ENCODE measurements at regions not wholly inside any gene's neighbourhood (a gene's known extent, or its start where the extent isn't known, plus 50 kb on each side); places are given as distances from the start of the nearest gene placed in this dataset.
"Not testable (repeated sequence)": the region's sequence is repeated elsewhere in the genome, so short reads cannot be mapped to it uniquely, and the experiment has no call there.

DNA sequence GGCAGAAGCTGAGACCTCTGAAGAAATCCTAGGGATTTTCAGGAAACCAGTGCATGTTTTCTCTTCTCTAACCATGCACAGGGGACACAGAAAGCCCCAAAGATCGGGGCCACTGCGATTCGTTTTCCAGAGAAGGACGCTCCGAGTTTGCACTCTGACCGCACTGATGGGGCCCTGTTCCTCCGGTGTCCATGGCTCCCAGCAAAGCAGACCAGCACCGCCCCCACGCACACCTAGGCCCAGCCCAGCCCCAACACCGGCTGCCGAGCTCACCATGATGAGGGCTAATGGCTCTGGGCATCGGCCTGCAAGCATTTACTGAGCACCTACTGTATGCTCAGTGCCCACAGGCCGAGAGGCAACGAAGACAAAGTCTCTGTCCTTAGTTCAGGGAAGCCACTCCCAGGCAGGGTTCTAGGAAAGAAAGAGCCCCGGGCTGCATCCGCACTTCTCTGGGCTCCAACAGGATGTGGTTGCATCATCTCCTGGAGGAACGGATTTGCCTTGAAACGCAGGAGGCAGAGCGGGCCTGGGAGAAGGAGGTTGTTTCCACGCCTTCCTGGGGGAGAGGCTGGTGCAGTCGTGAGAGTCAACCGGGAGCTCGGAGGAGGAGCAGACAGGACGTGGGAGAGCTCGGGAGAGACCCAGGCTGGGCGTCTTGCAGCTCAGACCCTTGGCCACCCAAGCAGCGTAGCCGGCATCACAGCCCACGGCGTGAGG is 5460.9 kb upstream of the TPTE start:
- not testable (repeated sequence) for H3K4ac ChIP-seq (ENCODE audit: low read length)
- WGBS, 2 donors (ENCODE audit: extremely low coverage in 2 of 2, insufficient read length in 2 of 2, insufficient replicate concordance in 1 of 2) = no CpG with 5 or more reads among the region's 30 CpGs

DNA sequence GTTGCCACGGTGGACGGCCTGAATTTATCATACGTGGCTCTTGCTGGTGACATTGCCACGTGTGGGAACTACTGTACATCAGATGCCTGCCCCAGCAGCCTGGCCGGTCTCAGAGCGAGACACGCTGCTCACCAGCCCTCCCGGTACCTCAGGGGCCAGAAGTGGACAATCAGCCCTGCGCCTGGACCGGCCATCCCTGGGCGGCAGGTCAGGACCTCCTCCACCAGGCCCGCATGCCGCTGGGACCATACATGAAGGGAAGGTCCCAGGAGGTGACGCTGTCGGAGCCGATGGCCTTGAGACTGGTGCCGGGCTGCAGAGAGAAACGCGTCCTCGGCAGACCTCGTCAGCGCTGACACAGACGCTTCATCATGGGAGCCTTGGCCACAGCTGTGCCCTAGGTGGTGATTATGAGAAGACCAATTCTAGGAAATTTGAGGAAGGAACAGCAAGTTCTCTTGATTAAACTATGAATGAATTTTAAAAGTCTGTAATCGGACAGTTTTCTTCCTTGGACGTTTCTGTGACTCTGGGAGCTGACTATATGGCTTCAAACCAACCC is 5456.7 kb upstream of the TPTE start:
- H3K4me3 ChIP-seq (ENCODE audit: low read length in 2 of 2); H3K9me3 ChIP-seq (replicated peaks in 1 of 2; ENCODE audit: control insufficient read depth in 2 of 2, insufficient read depth in 1 of 2, low read depth in 1 of 2, low read length in 2 of 2); H2AFZ ChIP-seq (ENCODE audit: low read length); H4K91ac ChIP-seq (ENCODE audit: low read depth, low read length, poor library complexity); H3K27ac ChIP-seq (replicated peaks; ENCODE audit: low read length); H3K36me3 ChIP-seq (replicated peaks in 1 of 2; ENCODE audit: control insufficient read depth in 2 of 2, insufficient read depth in 2 of 2, low read length in 2 of 2); H3K18ac ChIP-seq (ENCODE audit: low read length); H2BK120ac ChIP-seq (ENCODE audit: low read depth, low read length); H3K4me1 ChIP-seq (ENCODE audit: control insufficient read depth in 2 of 2, insufficient read depth in 1 of 2, low read depth in 1 of 2, low read length in 2 of 2); H2BK15ac ChIP-seq (ENCODE audit: low read length); H3K4me2 ChIP-seq (ENCODE audit: insufficient read depth, low read length, poor library complexity, severe bottlenecking); H4K8ac ChIP-seq (ENCODE audit: low read depth, low read length); H3K9ac ChIP-seq (ENCODE audit: low read depth, low read length, poor library complexity); H3K23ac ChIP-seq (ENCODE audit: low read depth, low read length, poor library complexity); H3K4ac ChIP-seq (ENCODE audit: low read length); H3K14ac ChIP-seq (ENCODE audit: low read length); H3K27me3 ChIP-seq (ENCODE audit: control insufficient read depth in 3 of 3, insufficient read depth in 3 of 3, low read depth in 1 of 3, low read length in 3 of 3); H2AK5ac ChIP-seq (ENCODE audit: low read depth, low read length); DNase-seq (ENCODE audit: low spot score); H2BK5ac ChIP-seq (ENCODE audit: low read length); H2BK12ac ChIP-seq (ENCODE audit: low read length); H3K79me1 ChIP-seq (ENCODE audit: low read depth, low read length): not testable (repeated sequence)
- WGBS, 2 donors (ENCODE audit: extremely low coverage in 2 of 2, insufficient read length in 2 of 2, insufficient replicate concordance in 1 of 2) = no CpG with 5 or more reads among the region's 25 CpGs

More for the DNA sequence above, 5460.9 kb upstream of the TPTE start:
- H2BK12ac ChIP-seq (ENCODE audit: low read length); H3K79me1 ChIP-seq (ENCODE audit: low read depth, low read length); H3K18ac ChIP-seq (ENCODE audit: low read length); H3K4me1 ChIP-seq (ENCODE audit: control insufficient read depth in 2 of 2, insufficient read depth in 1 of 2, low read depth in 1 of 2, low read length in 2 of 2); H4K8ac ChIP-seq (ENCODE audit: low read depth, low read length); H3K27ac ChIP-seq (replicated peaks; ENCODE audit: low read length); H3K9me3 ChIP-seq (replicated peaks in 1 of 2; ENCODE audit: control insufficient read depth in 2 of 2, insufficient read depth in 1 of 2, low read depth in 1 of 2, low read length in 2 of 2); H2AFZ ChIP-seq (ENCODE audit: low read length); H3K23ac ChIP-seq (ENCODE audit: low read depth, low read length, poor library complexity); H3K14ac ChIP-seq (ENCODE audit: low read length); H2BK15ac ChIP-seq (ENCODE audit: low read length); H3K36me3 ChIP-seq (replicated peaks in 1 of 2; ENCODE audit: control insufficient read depth in 2 of 2, insufficient read depth in 2 of 2, low read length in 2 of 2); H3K27me3 ChIP-seq (ENCODE audit: control insufficient read depth in 3 of 3, insufficient read depth in 3 of 3, low read depth in 1 of 3, low read length in 3 of 3); H2BK5ac ChIP-seq (ENCODE audit: low read length); DNase-seq (ENCODE audit: low spot score); H4K91ac ChIP-seq (ENCODE audit: low read depth, low read length, poor library complexity); H3K4me2 ChIP-seq (ENCODE audit: insufficient read depth, low read length, poor library complexity, severe bottlenecking); H3K9ac ChIP-seq (ENCODE audit: low read depth, low read length, poor library complexity); H2AK5ac ChIP-seq (ENCODE audit: low read depth, low read length); H2BK120ac ChIP-seq (ENCODE audit: low read depth, low read length); H3K4me3 ChIP-seq (ENCODE audit: low read length in 2 of 2): not testable (repeated sequence)

DNA sequence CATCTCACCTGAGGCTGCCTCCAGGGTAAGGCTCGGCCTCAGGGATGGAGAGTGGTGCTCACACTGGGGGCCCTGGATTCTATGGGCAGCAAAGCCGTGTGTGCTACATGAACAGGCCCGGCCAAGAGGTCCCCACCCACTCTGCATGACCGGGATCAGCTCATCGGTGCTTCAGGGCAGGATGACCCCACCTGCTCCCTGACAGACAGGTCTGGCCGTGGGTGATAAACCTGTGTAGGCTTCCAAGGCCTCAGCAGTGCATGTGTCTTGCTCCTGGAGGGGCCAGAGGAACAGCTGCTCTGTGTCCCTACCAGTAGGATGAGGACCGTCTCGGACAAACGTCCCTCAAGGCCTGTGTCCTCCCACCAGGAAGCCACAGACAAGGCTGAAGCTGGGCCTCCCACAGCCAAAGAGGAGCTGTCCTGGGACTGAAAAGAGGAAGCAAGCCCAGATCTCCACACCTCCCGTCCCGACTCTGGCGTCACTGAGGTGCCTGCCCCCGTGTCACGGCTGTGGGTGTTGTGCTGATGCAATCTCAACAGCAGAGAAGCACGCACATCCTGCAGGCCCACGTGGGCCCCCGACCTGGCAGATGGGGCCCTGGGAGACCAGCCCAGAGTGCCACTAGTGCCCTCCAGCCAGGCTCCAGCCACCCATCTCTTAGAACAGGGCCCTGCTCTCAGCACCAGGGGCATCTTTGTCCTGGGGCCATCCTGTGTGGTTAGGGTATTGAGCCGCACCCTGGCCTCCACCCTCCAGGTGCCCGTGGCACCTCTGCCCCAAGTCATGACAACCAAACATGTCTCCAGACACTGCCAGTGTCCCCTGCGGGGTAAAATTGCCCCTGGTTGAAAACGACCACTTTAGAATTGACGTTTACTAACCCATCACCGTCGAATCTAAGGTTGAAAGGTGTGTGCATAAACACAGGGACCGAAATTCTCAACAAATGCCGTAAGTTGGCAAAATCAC is 5455.9 kb upstream of the TPTE start:
- H2BK5ac ChIP-seq (ENCODE audit: low read length); H2AFZ ChIP-seq (ENCODE audit: low read length); H3K4me2 ChIP-seq (ENCODE audit: insufficient read depth, low read length, poor library complexity, severe bottlenecking); H2AK5ac ChIP-seq (ENCODE audit: low read depth, low read length); DNase-seq (ENCODE audit: low spot score); H2BK12ac ChIP-seq (ENCODE audit: low read length); H2BK15ac ChIP-seq (ENCODE audit: low read length); H3K4me1 ChIP-seq (ENCODE audit: control insufficient read depth in 2 of 2, insufficient read depth in 1 of 2, low read depth in 1 of 2, low read length in 2 of 2); H3K23ac ChIP-seq (ENCODE audit: low read depth, low read length, poor library complexity); H3K9ac ChIP-seq (ENCODE audit: low read depth, low read length, poor library complexity); H3K9me3 ChIP-seq (replicated peaks in 1 of 2; ENCODE audit: control insufficient read depth in 2 of 2, insufficient read depth in 1 of 2, low read depth in 1 of 2, low read length in 2 of 2); H3K27me3 ChIP-seq (ENCODE audit: control insufficient read depth in 3 of 3, insufficient read depth in 3 of 3, low read depth in 1 of 3, low read length in 3 of 3); H4K8ac ChIP-seq (ENCODE audit: low read depth, low read length); H3K36me3 ChIP-seq (replicated peaks in 1 of 2; ENCODE audit: control insufficient read depth in 2 of 2, insufficient read depth in 2 of 2, low read length in 2 of 2); H3K27ac ChIP-seq (replicated peaks; ENCODE audit: low read length); H3K18ac ChIP-seq (ENCODE audit: low read length); H3K4ac ChIP-seq (ENCODE audit: low read length); H4K91ac ChIP-seq (ENCODE audit: low read depth, low read length, poor library complexity); H3K14ac ChIP-seq (ENCODE audit: low read length); H3K79me1 ChIP-seq (ENCODE audit: low read depth, low read length); H2BK120ac ChIP-seq (ENCODE audit: low read depth, low read length); H3K4me3 ChIP-seq (ENCODE audit: low read length in 2 of 2): not testable (repeated sequence)
- no CpG with 5 or more reads among the region's 26 CpGs for WGBS, 2 donors (ENCODE audit: extremely low coverage in 2 of 2, insufficient read length in 2 of 2, insufficient replicate concordance in 1 of 2)

Data from neuronal stem cell (in vitro differentiated cells).